Activated T-cell treated with anti-CD3 and anti-CD28 coated beads, Interleukin-2, amount 50 U/mL, for 4 hours (primary cell): ENCODE measurements at regions not wholly inside any gene's neighbourhood (a gene's known extent, or its start where the extent isn't known, plus 50 kb on each side); places are given as distances from the start of the nearest gene placed in this dataset.
"Not testable (repeated sequence)": the region's sequence is repeated elsewhere in the genome, so short reads cannot be mapped to it uniquely, and the experiment has no call there.

ENCODE experiments used
- ATAC-seq, 2 donors: fragments of 200-7000 bp; cut with Tn5 transposase; one replicate each; pipeline ENCODE4 v1.10.0; 2021
- DNase-seq: peaks from one replicate; pipeline ENCODE4 v3.0.0-alpha.2; 2020
- H3K27me3 Mint-ChIP-seq: one replicate; pipeline ENCODE4 v1.8.0; 2021; ENCODE audit warnings: low read depth, mixed read lengths
- H3K36me3 Mint-ChIP-seq: one replicate; pipeline ENCODE4 v1.8.0; 2022; ENCODE audit warnings: mixed read lengths; ENCODE audit not compliant: insufficient read depth
- H3K4me1 Mint-ChIP-seq: one replicate; pipeline ENCODE4 v1.8.0; 2021; ENCODE audit warnings: low read depth, mixed read lengths
- H3K4me3 Mint-ChIP-seq: one replicate; pipeline ENCODE4 v1.8.0; 2021; ENCODE audit warnings: mild to moderate bottlenecking, moderate library complexity, mixed read lengths
- H3K9me3 Mint-ChIP-seq: one replicate; pipeline ENCODE4 v1.8.0; 2021; ENCODE audit warnings: mixed read lengths

- ATAC-seq = peak in 1 of 2 donors; percentile 36
- not testable (repeated sequence) for H3K4me3 Mint-ChIP-seq, DNase-seq, H3K4me1 Mint-ChIP-seq, H3K27me3 Mint-ChIP-seq, H3K9me3 Mint-ChIP-seq, H3K36me3 Mint-ChIP-seq
Observed at GRCh38 chr12:9435682-9436081, 172.0 kb downstream of the KLRB1 start.

- H3K4me3 Mint-ChIP-seq, H3K9me3 Mint-ChIP-seq, H3K36me3 Mint-ChIP-seq, DNase-seq, H3K27me3 Mint-ChIP-seq, ATAC-seq, H3K4me1 Mint-ChIP-seq: not testable (repeated sequence)
Observed at GRCh38 chr12:9430385-9430784, 177.3 kb downstream of the KLRB1 start.

DNA sequence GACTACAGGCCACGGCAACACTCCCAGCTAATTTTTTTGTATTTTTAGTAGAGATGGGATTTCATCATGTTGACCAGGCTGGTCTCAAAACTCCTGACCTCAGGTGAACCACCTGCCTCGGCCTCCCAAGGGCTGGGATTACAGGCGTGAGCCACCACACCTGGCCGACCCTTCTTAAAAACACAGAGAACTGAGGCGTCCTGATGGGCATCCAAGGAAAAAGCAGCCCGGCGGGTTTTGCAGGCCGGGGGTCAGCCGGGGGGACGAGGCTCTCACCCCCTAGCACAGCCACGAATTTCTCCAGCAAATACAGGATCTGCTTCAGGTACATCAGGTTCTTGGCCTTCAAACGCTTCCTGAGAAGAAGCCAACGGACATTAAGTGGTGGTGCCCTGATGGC is 178.9 kb downstream of the KLRB1 start:
- not testable (repeated sequence) for ATAC-seq, H3K9me3 Mint-ChIP-seq, DNase-seq, H3K27me3 Mint-ChIP-seq, H3K4me3 Mint-ChIP-seq, H3K36me3 Mint-ChIP-seq, H3K4me1 Mint-ChIP-seq

GRCh38 chr12:9425429-9425828 is 182.3 kb downstream of the KLRB1 start:
- H3K4me1 Mint-ChIP-seq, H3K4me3 Mint-ChIP-seq, ATAC-seq, DNase-seq, H3K9me3 Mint-ChIP-seq, H3K27me3 Mint-ChIP-seq, H3K36me3 Mint-ChIP-seq: not testable (repeated sequence)

DNA sequence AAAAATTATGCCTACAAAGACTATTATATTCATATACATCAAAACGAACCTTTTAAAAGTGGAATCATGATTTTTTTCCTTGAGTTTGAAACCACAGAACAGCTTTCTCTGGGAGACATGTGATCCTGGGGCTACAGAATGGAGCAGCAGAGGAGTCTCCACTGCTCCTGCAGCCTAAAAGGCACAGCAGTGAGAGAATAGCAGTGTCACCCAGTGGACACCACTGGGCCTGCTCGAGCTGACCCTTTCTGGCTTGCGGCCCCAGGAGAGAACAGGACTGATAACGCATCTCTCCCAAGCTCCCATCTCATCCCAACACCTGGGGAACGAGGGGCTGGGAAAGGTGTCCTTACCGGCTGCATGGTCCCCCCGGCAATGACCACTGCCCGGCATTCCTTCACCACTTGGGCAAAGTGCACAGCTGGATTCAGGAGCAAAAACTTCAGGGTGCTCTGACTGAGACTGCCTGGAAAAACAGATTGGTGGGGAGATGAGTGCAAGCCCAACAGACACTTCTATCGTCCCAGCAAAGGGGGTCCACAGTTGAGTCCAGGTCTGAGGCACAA is 183.5 kb downstream of the KLRB1 start:
- H3K4me3 Mint-ChIP-seq, H3K4me1 Mint-ChIP-seq, H3K27me3 Mint-ChIP-seq, H3K36me3 Mint-ChIP-seq, ATAC-seq, DNase-seq, H3K9me3 Mint-ChIP-seq: not testable (repeated sequence)

DNA sequence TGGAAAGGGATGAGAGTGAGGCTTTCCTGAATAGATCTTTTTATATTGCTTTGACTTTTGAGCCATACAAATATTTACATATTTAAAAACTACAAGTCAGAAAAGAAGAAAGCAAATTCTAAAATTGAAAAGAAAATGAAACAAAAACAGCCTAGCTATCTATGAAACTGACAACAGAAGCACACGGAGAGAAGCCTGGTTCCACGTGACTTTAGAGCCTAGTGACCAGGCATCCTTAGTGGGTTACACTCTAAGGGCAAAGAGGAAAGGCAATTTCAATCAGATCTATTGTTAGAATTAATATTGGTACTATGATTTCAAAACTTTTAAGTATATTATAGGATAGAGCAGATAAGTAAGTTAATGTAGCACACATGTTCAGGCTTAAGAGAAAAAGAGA is 185.0 kb downstream of the KLRB1 start:
- H3K4me3 Mint-ChIP-seq, H3K27me3 Mint-ChIP-seq, H3K36me3 Mint-ChIP-seq, H3K9me3 Mint-ChIP-seq, H3K4me1 Mint-ChIP-seq, ATAC-seq, DNase-seq: not testable (repeated sequence)

GRCh38 chr12:9421520-9422086 is 186.1 kb downstream of the KLRB1 start:
- H3K4me1 Mint-ChIP-seq, H3K4me3 Mint-ChIP-seq, H3K27me3 Mint-ChIP-seq, ATAC-seq, H3K36me3 Mint-ChIP-seq, DNase-seq, H3K9me3 Mint-ChIP-seq: not testable (repeated sequence)

GRCh38 chr12:9420817-9421519 is 186.7 kb downstream of the KLRB1 start:
- not testable (repeated sequence) for H3K9me3 Mint-ChIP-seq, H3K4me3 Mint-ChIP-seq, ATAC-seq, DNase-seq, H3K4me1 Mint-ChIP-seq, H3K36me3 Mint-ChIP-seq, H3K27me3 Mint-ChIP-seq

DNA sequence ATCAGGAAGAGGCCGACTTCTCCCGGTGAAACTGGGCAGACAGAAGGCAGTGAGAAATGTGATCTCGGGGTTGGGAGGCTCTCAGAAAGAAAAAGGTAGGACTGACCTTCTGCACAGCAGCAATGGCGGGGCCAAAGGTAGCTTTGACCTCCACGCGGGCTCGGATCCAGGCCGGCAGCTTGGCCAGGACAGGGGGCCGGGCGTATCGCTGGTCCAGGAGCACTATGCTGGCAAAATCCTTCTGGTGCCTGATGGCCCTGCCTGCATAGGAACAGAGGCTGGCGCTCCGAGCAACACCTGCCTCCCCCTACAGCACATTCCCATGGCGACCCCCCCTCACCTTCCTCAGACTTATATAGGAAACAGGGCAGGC is 189.1 kb downstream of the KLRB1 start:
- not testable (repeated sequence) for H3K4me1 Mint-ChIP-seq, H3K4me3 Mint-ChIP-seq, ATAC-seq, DNase-seq, H3K9me3 Mint-ChIP-seq, H3K36me3 Mint-ChIP-seq, H3K27me3 Mint-ChIP-seq

DNA sequence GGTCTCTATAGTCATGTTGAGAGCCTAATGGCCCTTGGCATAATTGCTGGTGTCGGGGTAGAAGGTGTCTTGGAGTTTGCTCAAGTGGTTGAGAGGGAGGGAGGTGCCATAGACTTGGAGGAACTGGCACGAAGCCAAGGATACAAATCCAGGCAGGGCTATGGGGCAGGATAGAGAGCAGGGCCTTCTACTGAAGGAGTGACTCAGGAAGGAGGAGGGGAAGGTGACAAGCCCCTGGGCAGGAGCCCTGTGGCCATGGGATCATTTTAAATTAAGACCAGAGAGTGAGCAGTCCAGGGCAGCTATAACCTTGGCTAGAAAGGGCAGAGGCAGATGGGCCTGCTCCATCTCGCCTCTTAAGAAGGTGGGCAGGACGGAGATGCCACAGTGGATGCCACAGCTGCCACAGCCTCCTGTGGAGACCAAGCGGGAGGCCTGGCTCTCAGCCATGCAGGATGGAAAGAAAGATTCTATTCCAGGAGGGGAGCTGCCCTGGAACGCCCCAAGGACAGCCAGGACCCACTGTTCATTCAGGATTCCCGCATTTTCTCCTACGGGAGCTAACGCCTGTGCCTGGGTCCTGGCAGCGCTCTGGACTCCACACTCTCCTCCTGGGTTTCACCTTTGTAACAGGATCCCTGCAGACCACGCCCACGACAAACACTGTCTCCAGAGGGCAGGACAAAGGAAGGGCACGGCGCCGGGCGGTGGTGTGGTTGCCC is 189.6 kb downstream of the KLRB1 start:
- not testable (repeated sequence) for ATAC-seq, H3K4me3 Mint-ChIP-seq, H3K4me1 Mint-ChIP-seq, H3K36me3 Mint-ChIP-seq, H3K27me3 Mint-ChIP-seq, DNase-seq, H3K9me3 Mint-ChIP-seq

DNA sequence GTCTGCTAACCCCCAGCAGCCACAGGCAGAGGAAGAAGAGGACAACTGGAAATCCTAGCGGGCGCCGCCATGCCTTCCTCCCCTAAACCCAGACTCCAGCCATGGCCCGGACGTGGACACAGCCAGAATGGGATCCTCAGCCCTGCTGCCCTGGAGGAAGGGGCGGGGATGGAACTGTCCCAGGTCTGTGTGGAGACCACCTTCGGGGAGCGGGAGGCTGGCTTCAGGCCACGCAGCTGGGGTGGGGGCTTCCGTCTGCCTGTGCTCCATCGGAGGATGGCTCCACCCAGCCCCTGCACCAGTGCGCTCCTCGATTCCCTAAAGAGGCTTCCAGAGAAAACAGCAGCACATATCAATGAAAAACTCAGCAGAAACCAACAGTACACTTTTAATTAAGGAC is 190.4 kb downstream of the KLRB1 start:
- not testable (repeated sequence) for H3K27me3 Mint-ChIP-seq, H3K4me1 Mint-ChIP-seq, H3K4me3 Mint-ChIP-seq, ATAC-seq, DNase-seq, H3K36me3 Mint-ChIP-seq, H3K9me3 Mint-ChIP-seq

- not testable (repeated sequence) for H3K27me3 Mint-ChIP-seq, H3K9me3 Mint-ChIP-seq, ATAC-seq, DNase-seq, H3K36me3 Mint-ChIP-seq, H3K4me3 Mint-ChIP-seq
- H3K4me1 Mint-ChIP-seq = peaks cover 11% of the 10 kb centered on the region
Observed at GRCh38 chr12:9416346-9416745, 191.4 kb downstream of the KLRB1 start.

- H3K4me1 Mint-ChIP-seq = peaks cover 11% of the 10 kb centered on the region
- DNase-seq, H3K36me3 Mint-ChIP-seq, H3K4me3 Mint-ChIP-seq, ATAC-seq, H3K27me3 Mint-ChIP-seq, H3K9me3 Mint-ChIP-seq: not testable (repeated sequence)
Observed at GRCh38 chr12:9415898-9416297, 191.8 kb downstream of the KLRB1 start.

GRCh38 chr12:9413862-9414261 is 193.9 kb downstream of the KLRB1 start:
- H3K4me1 Mint-ChIP-seq = peaks cover 11% of the 10 kb centered on the region
- not testable (repeated sequence) for H3K36me3 Mint-ChIP-seq, ATAC-seq, H3K27me3 Mint-ChIP-seq, H3K9me3 Mint-ChIP-seq, H3K4me3 Mint-ChIP-seq, DNase-seq

- H3K9me3 Mint-ChIP-seq, H3K27me3 Mint-ChIP-seq, H3K36me3 Mint-ChIP-seq, H3K4me3 Mint-ChIP-seq, DNase-seq, ATAC-seq: not testable (repeated sequence)
- H3K4me1 Mint-ChIP-seq = peaks cover 11% of the 10 kb centered on the region
Observed at GRCh38 chr12:9412459-9412858, 195.3 kb downstream of the KLRB1 start.
